Activated T-helper 17 cell treated with anti-CD3 and anti-CD28 coated beads, Interleukin-2, amount 50 U/mL, for 72 hours (primary cell): ENCODE measurements at regions not wholly inside any gene's neighbourhood (a gene's known extent, or its start where the extent isn't known, plus 50 kb on each side); places are given as distances from the start of the nearest gene placed in this dataset.

ENCODE experiments used
- ATAC-seq: fragments of 150-1000 bp; cut with Tn5 transposase; replicated peaks from 2 replicates; pipeline ENCODE4 v1.10.0; 2021; ENCODE audit warnings: mild to moderate bottlenecking, moderate library complexity
- H3K27ac Mint-ChIP-seq: one replicate; pipeline ENCODE4 v1.8.0; 2022; ENCODE audit warnings: mixed read lengths
- H3K27me3 Mint-ChIP-seq: one replicate; pipeline ENCODE4 v1.8.0; 2022; ENCODE audit warnings: mixed read lengths
- H3K36me3 Mint-ChIP-seq: one replicate; pipeline ENCODE4 v1.8.0; 2022; ENCODE audit warnings: low read depth, mild to moderate bottlenecking, mixed read lengths
- H3K4me1 Mint-ChIP-seq: one replicate; pipeline ENCODE4 v1.8.0; 2022; ENCODE audit warnings: mixed read lengths
- H3K4me3 Mint-ChIP-seq: one replicate; pipeline ENCODE4 v1.8.0; 2022; ENCODE audit warnings: mild to moderate bottlenecking, mixed read lengths
- H3K9me3 Mint-ChIP-seq: one replicate; pipeline ENCODE4 v1.8.0; 2022; ENCODE audit warnings: mixed read lengths

- no peak overlapping the region for H3K4me3 Mint-ChIP-seq
- no peaks in the 10 kb centered on the region for H3K36me3 Mint-ChIP-seq
- no peak overlapping the region for H3K27ac Mint-ChIP-seq
- H3K27me3 Mint-ChIP-seq: no peaks in the 10 kb centered on the region
- H3K4me1 Mint-ChIP-seq: no peaks in the 10 kb centered on the region
- peaks cover 6% of the 10 kb centered on the region for H3K9me3 Mint-ChIP-seq
- ATAC-seq: no peak
Measured at GRCh38 chr2:206368484-206368883, 74.8 kb upstream of the ADAM23 start.

GRCh38 chr2:206368933-206369569, 74.3 kb upstream of the ADAM23 start:
- no peaks in the 10 kb centered on the region for H3K4me1 Mint-ChIP-seq
- no peaks in the 10 kb centered on the region for H3K36me3 Mint-ChIP-seq
- H3K27me3 Mint-ChIP-seq: no peaks in the 10 kb centered on the region
- no peak overlapping the region for H3K4me3 Mint-ChIP-seq
- no peak overlapping the region for H3K27ac Mint-ChIP-seq
- peak; percentile 40 for ATAC-seq
- H3K9me3 Mint-ChIP-seq: peaks cover 6% of the 10 kb centered on the region

- Mint-ChIP-seq H3K27ac (no peak overlapping the region), H3K27me3 (peaks cover 11% of the 10 kb centered on the region), H3K9me3 (peaks cover 9% of the 10 kb centered on the region), H3K4me3 (no peak overlapping the region), H3K36me3 (no peaks in the 10 kb centered on the region), H3K4me1 (no peaks in the 10 kb centered on the region)
- no peak for ATAC-seq
Measured at GRCh38 chr2:206375956-206376355, 67.4 kb upstream of the ADAM23 start.

- peaks cover 11% of the 10 kb centered on the region for H3K27me3 Mint-ChIP-seq
- no peak overlapping the region for H3K27ac Mint-ChIP-seq
- no peak overlapping the region for H3K4me3 Mint-ChIP-seq
- no peak for ATAC-seq
- no peaks in the 10 kb centered on the region for H3K36me3 Mint-ChIP-seq
- peaks cover 9% of the 10 kb centered on the region for H3K9me3 Mint-ChIP-seq
- no peaks in the 10 kb centered on the region for H3K4me1 Mint-ChIP-seq
Measured at GRCh38 chr2:206378835-206379234, 64.5 kb upstream of the ADAM23 start.

- Mint-ChIP-seq H3K9me3 (peaks cover 10% of the 10 kb centered on the region), H3K4me1 (no peaks in the 10 kb centered on the region), H3K27me3 (peaks cover 12% of the 10 kb centered on the region), H3K36me3 (no peaks in the 10 kb centered on the region), H3K27ac (no peak overlapping the region), H3K4me3 (no peak overlapping the region)
- ATAC-seq: no peak
Measured at GRCh38 chr2:206379266-206379665, 64.1 kb upstream of the ADAM23 start.

GRCh38 chr2:206379886-206380285, 63.4 kb upstream of the ADAM23 start:
- Mint-ChIP-seq H3K9me3 (peaks cover 12% of the 10 kb centered on the region), H3K4me3 (no peak overlapping the region), H3K4me1 (no peaks in the 10 kb centered on the region), H3K36me3 (no peaks in the 10 kb centered on the region), H3K27ac (no peak overlapping the region), H3K27me3 (peaks cover 14% of the 10 kb centered on the region)
- no peak for ATAC-seq

GRCh38 chr2:206381881-206382280, 61.5 kb upstream of the ADAM23 start:
- ATAC-seq: no peak
- H3K27ac Mint-ChIP-seq: no peak overlapping the region

GRCh38 chr2:206383669-206384068, 59.7 kb upstream of the ADAM23 start:
- Mint-ChIP-seq H3K9me3 (peaks cover 3% of the 10 kb centered on the region), H3K36me3 (no peaks in the 10 kb centered on the region), H3K27ac (no peak overlapping the region), H3K27me3 (peaks cover 12% of the 10 kb centered on the region), H3K4me3 (no peak overlapping the region), H3K4me1 (no peaks in the 10 kb centered on the region)
- no peak for ATAC-seq

More at GRCh38 chr2:206381881-206382280, 61.5 kb upstream of the ADAM23 start:
- H3K9me3 Mint-ChIP-seq: peaks cover 3% of the 10 kb centered on the region
- no peaks in the 10 kb centered on the region for H3K36me3 Mint-ChIP-seq
- H3K27me3 Mint-ChIP-seq: peaks cover 14% of the 10 kb centered on the region
- no peak overlapping the region for H3K4me3 Mint-ChIP-seq
- H3K4me1 Mint-ChIP-seq: no peaks in the 10 kb centered on the region

GRCh38 chr2:206387808-206388207, 55.5 kb upstream of the ADAM23 start:
- Mint-ChIP-seq H3K4me3 (no peak overlapping the region), H3K4me1 (no peaks in the 10 kb centered on the region), H3K27ac (no peak overlapping the region), H3K9me3 (peaks cover 3% of the 10 kb centered on the region), H3K36me3 (no peaks in the 10 kb centered on the region), H3K27me3 (peaks cover 3% of the 10 kb centered on the region)
- no peak for ATAC-seq

GRCh38 chr2:206388698-206389097, 54.6 kb upstream of the ADAM23 start:
- Mint-ChIP-seq H3K4me1 (no peaks in the 10 kb centered on the region), H3K36me3 (no peaks in the 10 kb centered on the region), H3K4me3 (no peak overlapping the region), H3K27me3 (peaks cover 3% of the 10 kb centered on the region), H3K9me3 (peaks cover 3% of the 10 kb centered on the region), H3K27ac (no peak overlapping the region)
- ATAC-seq: no peak

- Mint-ChIP-seq H3K4me1 (no peaks in the 10 kb centered on the region), H3K4me3 (no peak overlapping the region), H3K9me3 (peaks cover 3% of the 10 kb centered on the region), H3K36me3 (no peaks in the 10 kb centered on the region), H3K27me3 (peaks cover 3% of the 10 kb centered on the region), H3K27ac (no peak overlapping the region)
- ATAC-seq: no peak
Measured at GRCh38 chr2:206389164-206389563, 54.2 kb upstream of the ADAM23 start.

- no peaks in the 10 kb centered on the region for H3K27me3 Mint-ChIP-seq
- H3K36me3 Mint-ChIP-seq: no peaks in the 10 kb centered on the region
- no peaks in the 10 kb centered on the region for H3K4me1 Mint-ChIP-seq
- no peak overlapping the region for H3K4me3 Mint-ChIP-seq
- peaks cover 4% of the 10 kb centered on the region for H3K9me3 Mint-ChIP-seq
- no peak overlapping the region for H3K27ac Mint-ChIP-seq
- ATAC-seq: no peak
Measured at GRCh38 chr2:206390181-206390580, 53.2 kb upstream of the ADAM23 start.

- Mint-ChIP-seq H3K36me3 (no peaks in the 10 kb centered on the region), H3K27ac (no peak overlapping the region), H3K4me1 (no peaks in the 10 kb centered on the region), H3K27me3 (no peaks in the 10 kb centered on the region), H3K9me3 (peaks cover 4% of the 10 kb centered on the region), H3K4me3 (no peak overlapping the region)
- peak; percentile 62 for ATAC-seq
Measured at GRCh38 chr2:206392118-206392517, 51.2 kb upstream of the ADAM23 start.
